NCI-H69 (cell line): ENCODE measurements at regions not wholly inside any gene's neighbourhood (a gene's known extent, or its start where the extent isn't known, plus 50 kb on each side); places are given as distances from the start of the nearest gene placed in this dataset.
A peak's percentile ranks its signal among the peaks of the same experiment; 100 is the strongest.

Experiments
- DNase-seq: peaks from one replicate; lab custom pipeline; 2025; lab: John Stamatoyannopoulos, UW

GRCh38 chr2:20150110-20150706, 74.7 kb downstream of the SDC1 start:
- no peak for DNase-seq

GRCh38 chr2:20149703-20150030, 75.3 kb downstream of the SDC1 start:
- DNase-seq, result peak; percentile 41

- no peak for DNase-seq
Observed at GRCh38 chr2:20148923-20149702, 75.8 kb downstream of the SDC1 start.

- DNase-seq, result no peak
Observed at GRCh38 chr2:20148426-20148922, 76.5 kb downstream of the SDC1 start.

- no peak for DNase-seq
Observed at GRCh38 chr2:20147351-20147750, 77.6 kb downstream of the SDC1 start.

- no peak for DNase-seq
Observed at GRCh38 chr2:20146401-20146800, 78.5 kb downstream of the SDC1 start.

- DNase-seq, result peak; percentile 1
Observed at GRCh38 chr2:20145497-20146193, 79.3 kb downstream of the SDC1 start.

- no peak for DNase-seq
Observed at GRCh38 chr2:20144861-20145260, 80.1 kb downstream of the SDC1 start.

- DNase-seq, result no peak
Observed at GRCh38 chr2:20144196-20144595, 80.7 kb downstream of the SDC1 start.

GRCh38 chr2:20143263-20143662, 81.7 kb downstream of the SDC1 start:
- DNase-seq, result no peak

GRCh38 chr2:20141806-20142205, 83.1 kb downstream of the SDC1 start:
- DNase-seq, result no peak

- DNase-seq, result peak; percentile 10
Observed at GRCh38 chr2:20141056-20141762, 83.7 kb downstream of the SDC1 start.

- no peak for DNase-seq
Observed at GRCh38 chr2:20140321-20141055, 84.4 kb downstream of the SDC1 start.

- DNase-seq, result no peak
Observed at GRCh38 chr2:20139407-20140172, 85.3 kb downstream of the SDC1 start.

GRCh38 chr2:20138696-20139095, 86.2 kb downstream of the SDC1 start:
- DNase-seq, result no peak

- no peak for DNase-seq
Observed at GRCh38 chr2:20137884-20138283, 86.5 kb upstream of the LAPTM4A start.

GRCh38 chr2:20137131-20137571, 85.7 kb upstream of the LAPTM4A start:
- no peak for DNase-seq

GRCh38 chr2:20136149-20136548, 84.7 kb upstream of the LAPTM4A start:
- DNase-seq, result no peak

- peak; percentile 7 for DNase-seq
Observed at GRCh38 chr2:20135631-20136050, 84.2 kb upstream of the LAPTM4A start.

GRCh38 chr2:20132990-20133535, 81.6 kb upstream of the LAPTM4A start:
- DNase-seq, result peak; percentile 19
